ENCODE measurements at regions not wholly inside any gene's neighbourhood (a gene's known extent, or its start where the extent isn't known, plus 50 kb on each side); places are given as distances from the start of the nearest gene placed in this dataset.

DNA sequence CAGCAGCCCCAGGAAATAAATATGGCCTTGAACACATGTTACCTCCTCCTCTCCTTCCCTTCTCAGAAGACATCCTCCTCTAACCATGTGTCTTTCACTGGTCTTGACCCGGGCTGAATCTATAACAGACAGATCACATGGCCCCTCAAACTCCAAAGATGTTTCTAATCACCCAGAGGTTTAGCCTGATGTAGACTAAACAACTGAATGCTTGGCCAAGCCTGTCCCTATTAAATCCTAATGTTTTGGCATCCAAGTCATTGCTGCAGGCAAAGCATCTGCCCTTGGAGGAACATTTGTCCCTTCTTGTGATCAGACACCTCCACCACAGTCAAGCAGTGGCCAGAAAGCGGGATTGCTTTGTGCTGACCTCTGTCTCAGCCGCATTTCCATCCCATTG is 65.5 kb downstream of the ANKRD60 start:
- no peak for DNase-seq

GRCh38 chr20:58161192-58161591 is 67.3 kb downstream of the ANKRD60 start:
- no peak for DNase-seq

GRCh38 chr20:58160451-58161061 is 67.9 kb downstream of the ANKRD60 start:
- DNase-seq, result no peak

DNA sequence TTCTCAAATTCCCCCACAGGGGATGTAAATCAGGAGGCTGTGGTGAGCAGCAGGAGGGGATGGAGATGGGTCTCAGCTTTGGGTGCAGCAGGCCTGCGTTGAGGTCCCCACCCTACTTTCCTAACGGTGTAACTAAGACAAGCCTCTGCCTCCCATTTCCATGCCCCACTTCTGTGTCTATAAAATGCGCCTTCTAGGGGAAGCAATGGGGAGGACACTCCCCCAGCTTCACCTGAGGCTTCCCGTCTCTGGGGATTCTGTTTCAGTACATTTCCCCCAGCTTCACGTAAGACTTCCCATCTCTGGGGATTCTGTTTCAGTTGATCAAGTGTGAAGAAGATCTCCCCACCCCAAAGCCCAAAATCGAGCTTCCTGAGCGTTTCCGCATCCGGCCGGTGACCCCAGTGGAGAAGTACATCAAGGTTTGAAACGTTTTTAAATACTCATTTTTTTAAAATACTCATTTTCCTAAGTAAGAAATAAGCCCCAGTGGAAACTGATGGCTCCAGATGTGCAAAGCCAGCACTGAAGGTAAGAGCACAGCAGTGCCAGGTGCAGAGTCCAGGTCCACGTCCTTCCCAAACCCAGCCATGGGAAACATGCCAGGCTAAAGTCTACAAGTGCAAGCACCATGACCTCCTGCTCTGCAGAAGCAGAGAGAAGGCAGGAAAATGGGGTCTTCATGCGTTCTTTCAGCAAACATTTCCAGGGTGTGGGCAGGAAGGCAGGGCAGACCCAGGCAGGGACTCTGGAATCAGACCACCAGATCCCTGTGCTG is 73.1 kb downstream of the ANKRD60 start:
- no peak for DNase-seq

- no peak for DNase-seq
Measured at GRCh38 chr20:58154113-58154512, 74.3 kb downstream of the ANKRD60 start.

DNA sequence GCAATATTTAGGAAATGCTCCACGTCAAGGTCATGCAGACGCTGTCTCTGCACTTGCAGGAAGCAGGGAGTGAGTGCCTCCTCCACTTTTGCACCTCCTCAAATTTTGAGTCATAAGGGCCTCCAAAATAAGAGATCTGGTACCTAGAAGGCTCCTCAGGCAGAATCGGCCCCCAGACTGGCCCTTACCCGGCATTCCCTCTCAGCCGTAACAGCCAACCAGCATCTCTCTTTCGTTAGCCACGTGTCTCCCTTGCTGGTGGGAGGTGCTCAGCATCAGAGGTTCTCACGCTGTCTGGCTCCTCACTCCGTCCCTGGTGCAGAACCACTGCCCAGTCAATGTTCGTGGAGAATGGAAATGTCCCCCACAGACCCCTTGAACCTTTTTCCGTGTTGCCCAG is 75.3 kb downstream of the ANKRD60 start:
- DNase-seq, result no peak

DNA sequence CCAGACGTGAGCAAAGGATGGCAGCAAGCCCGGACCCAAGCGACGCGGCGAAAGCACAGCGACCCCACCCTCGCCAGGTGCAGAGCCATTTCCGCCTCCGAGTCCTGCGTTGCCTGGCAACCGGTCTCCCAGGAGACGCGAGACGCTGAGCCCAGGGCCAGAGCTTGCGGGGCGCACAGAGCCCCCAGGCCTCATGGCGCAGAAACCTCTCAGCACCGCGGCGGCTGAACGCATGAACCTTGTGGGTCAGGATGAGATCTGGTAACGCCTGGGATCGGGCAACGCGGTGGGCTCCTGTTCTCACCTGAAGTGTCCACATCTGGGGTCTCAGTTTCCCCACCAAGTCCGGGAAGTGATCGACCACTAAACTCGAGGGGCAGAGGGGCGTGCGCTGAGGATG is 77.7 kb downstream of the ANKRD60 start:
- DNase-seq, result peak in 1 of 56 donors; percentile 7

GRCh38 chr20:58149437-58150091 is 78.9 kb downstream of the ANKRD60 start:
- no peak for DNase-seq

- no peak for DNase-seq
Measured at GRCh38 chr20:58148891-58149290, 79.6 kb downstream of the ANKRD60 start.

- DNase-seq, result no peak
Measured at GRCh38 chr20:58147628-58148370, 80.7 kb downstream of the ANKRD60 start.

- no peak for DNase-seq
Measured at GRCh38 chr20:58146746-58147140, 81.7 kb downstream of the ANKRD60 start.

GRCh38 chr20:58146081-58146745 is 82.2 kb downstream of the ANKRD60 start:
- no peak for DNase-seq

DNA sequence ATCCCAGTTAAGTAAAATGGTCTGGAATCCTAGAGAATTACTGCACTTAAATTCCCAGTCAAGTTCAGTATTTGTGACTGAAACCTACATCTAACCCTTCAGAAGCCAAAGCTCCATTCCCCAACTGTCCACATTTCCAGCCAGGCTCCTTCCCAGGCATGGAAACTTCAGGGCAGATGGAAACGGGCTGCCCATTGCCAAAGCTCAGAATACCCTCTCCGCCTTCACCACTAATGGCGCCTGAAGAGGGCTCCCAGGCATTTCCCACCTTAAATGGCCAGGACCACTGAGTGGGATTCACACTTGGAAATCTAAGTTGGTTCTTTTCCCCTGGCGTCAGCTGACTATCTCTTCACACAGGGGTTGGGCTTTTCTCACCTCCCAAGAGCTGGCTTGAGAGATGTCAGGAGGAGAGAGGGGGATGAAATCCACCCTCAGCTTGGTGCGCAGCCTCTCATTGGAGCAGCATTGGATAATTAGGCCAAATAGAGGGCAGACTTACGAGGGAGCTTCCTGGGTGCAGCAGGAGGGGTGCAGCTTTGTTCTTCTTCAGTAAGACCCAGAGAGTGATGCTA is 82.9 kb downstream of the ANKRD60 start:
- DNase-seq, result no peak

- no peak for DNase-seq
Measured at GRCh38 chr20:58144096-58144495, 84.4 kb downstream of the ANKRD60 start.

DNA sequence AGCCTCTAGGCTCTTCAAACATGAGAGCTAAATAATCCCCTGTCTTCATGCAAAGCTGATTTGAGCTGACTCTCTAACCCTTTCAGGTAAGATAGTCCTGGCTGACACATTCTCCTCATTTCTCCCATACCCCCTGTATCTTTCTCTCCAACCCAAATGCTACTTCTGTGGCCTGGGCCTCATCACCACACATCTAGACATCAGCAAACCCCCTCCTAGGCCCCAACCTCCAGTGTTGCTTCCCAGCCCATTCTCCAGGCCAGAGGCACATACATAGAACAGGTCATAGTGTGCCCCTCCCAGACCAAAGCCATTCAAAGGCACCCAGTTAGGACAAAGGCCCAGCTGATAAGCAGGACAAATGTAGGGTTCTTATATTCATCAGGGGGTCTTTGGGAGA is 84.9 kb downstream of the ANKRD60 start:
- DNase-seq, result no peak

DNA sequence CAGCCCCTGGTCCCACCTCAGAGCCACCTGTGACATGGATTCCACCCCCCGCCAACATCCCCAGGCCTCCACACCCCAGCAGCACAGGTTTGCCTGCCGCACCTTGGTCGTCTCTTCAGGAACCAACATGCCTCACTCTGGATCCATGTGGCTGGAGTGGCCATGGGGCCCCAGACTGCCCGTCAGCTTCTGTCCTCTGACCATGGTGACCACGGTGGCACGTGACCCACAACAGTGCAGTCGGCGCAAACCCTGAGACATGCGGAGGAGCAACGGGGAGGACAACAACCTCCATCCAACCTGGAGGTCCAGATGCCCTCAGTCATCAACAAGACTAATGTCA is 85.6 kb downstream of the ANKRD60 start:
- no peak for DNase-seq

DNA sequence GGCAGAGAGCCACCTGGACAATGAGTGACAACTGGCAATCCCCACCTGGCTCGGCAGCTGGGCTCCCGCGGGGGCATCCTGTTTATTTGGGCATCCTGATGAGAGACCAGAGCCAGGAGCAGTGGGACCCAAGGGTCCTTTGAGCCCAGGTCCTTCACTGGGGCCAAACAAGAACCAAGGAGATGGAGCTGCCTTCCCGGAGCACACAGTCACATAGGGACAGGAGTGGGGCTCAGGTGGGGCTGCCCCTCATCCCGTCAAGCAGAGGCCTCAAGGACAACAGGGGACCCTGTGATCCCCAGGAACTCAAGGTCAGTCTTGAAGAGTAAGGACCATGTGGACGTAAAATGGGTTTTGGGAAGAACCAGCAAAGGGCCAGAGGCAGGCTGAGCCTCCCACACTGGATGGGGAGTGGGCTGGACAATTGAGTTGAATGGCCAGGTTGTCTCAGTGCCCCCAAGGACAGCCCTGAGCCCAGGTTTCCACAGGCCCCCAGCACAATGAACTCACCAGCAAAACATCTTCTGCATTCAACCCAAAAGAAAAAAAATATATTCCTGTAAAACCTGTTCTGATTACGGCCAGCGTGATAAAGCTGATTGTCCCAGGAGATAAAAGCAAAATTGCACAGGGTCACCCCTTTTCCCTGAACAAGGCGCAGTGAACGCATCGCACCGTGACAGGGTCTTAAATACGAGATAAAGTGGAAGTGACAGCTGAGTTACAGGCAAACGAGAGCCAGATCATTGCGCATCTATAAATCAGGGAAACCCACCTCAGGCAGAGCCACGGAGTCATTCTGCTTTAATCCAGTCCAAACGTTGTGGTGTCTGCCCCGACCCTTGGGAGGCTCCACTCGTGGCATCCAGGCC is 86.2 kb downstream of the ANKRD60 start:
- no peak for DNase-seq

DNA sequence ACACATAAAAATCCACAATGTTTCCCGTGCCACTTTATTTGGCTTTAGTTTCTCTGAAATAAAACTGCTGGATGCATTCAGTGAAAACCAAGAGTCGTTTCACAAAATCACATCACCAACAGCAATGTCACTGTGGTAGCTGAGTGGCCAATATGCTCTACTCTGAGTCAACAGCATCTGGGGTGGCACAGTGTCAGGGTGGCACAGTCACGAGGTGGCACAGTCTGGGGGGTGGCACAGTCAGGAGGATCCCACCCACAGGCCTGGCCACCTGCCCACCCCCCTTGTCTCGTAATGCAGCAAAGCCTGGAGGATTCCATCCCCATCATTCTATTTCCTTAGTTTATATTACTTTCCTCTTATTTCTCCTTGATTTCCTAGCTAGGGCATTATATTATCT is 87.0 kb downstream of the ANKRD60 start:
- DNase-seq, result peak in 17 of 56 donors; percentile 8 to 64 (median 29)

- no peak for DNase-seq
Measured at GRCh38 chr20:58140787-58141425, 87.5 kb downstream of the ANKRD60 start.

Measured in amygdala (tissue), 56 donors.